Glutamatergic neuron (in vitro differentiated cells): ENCODE measurements at regions not wholly inside any gene's neighbourhood (a gene's known extent, or its start where the extent isn't known, plus 50 kb on each side); places are given as distances from the start of the nearest gene placed in this dataset.

ENCODE experiments used
- DNase-seq: peaks from one replicate; pipeline ENCODE4 v3.0.0; 2022
- H3K27ac Mint-ChIP-seq: one replicate; pipeline ENCODE4 v1.8.0; 2020; ENCODE audit warnings: mild to moderate bottlenecking, mixed read lengths, inconsistent platforms; ENCODE audit not compliant: unreplicated experiment
- H3K27me3 Mint-ChIP-seq: one replicate; pipeline ENCODE4 v1.8.0; 2020; ENCODE audit warnings: mild to moderate bottlenecking, moderate library complexity, mixed read lengths, inconsistent platforms; ENCODE audit not compliant: unreplicated experiment
- H3K36me3 Mint-ChIP-seq: one replicate; pipeline ENCODE4 v1.8.0; 2020; ENCODE audit warnings: mild to moderate bottlenecking, mixed read lengths, inconsistent platforms; ENCODE audit not compliant: unreplicated experiment
- H3K4me1 Mint-ChIP-seq: one replicate; pipeline ENCODE4 v1.8.0; 2020; ENCODE audit warnings: mild to moderate bottlenecking, low read depth, mixed read lengths, inconsistent platforms; ENCODE audit not compliant: unreplicated experiment
- H3K4me3 Mint-ChIP-seq: one replicate; pipeline ENCODE4 v1.8.0; 2020; ENCODE audit warnings: mild to moderate bottlenecking, mixed read lengths, inconsistent platforms; ENCODE audit not compliant: unreplicated experiment
- H3K9me3 Mint-ChIP-seq: one replicate; pipeline ENCODE4 v1.8.0; 2020; ENCODE audit warnings: mild to moderate bottlenecking, moderate library complexity, mixed read lengths, inconsistent platforms; ENCODE audit not compliant: unreplicated experiment
- TF ChIP-seq, protein P1 (sequence below): fragments of 200-600 bp; sonication (generic); IDR thresholded peaks from one replicate; pipeline ENCODE4 v1.5.0; 2021; ENCODE audit not compliant: partially characterized antibody, unreplicated experiment

DNA sequence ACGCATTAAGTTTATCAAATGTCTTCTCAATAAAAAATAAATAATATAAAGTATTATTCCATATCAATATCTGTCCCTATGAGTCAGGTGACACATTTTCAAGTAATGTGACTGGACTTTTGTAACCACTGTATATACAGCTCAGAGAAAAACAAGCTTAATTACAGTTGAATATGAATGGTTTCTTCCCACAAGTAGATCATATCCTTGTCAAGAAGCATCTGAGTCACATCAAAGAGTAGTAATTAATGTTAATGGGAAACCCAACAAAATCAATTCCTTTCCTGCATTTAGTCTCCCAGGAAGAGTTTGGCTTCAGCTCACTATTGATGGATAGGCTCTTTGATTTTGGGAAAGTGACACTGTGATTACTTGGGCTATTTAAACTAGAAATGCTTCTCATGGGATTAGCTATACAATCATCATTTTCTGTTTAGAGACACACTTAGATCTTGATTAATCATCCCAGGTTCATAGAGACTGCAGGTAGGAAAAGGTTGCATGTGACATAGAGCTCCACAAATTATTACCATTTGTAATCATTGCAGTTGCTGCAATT, 292.9 kb downstream of the GABRG2 start:
- H3K27me3 Mint-ChIP-seq: no peaks in the 10 kb centered on the region
- no peak for DNase-seq
- no peaks in the 10 kb centered on the region for H3K36me3 Mint-ChIP-seq
- no peak overlapping the region for H3K27ac Mint-ChIP-seq
- H3K4me3 Mint-ChIP-seq: no peak overlapping the region
- TF ChIP-seq, protein P1, sequence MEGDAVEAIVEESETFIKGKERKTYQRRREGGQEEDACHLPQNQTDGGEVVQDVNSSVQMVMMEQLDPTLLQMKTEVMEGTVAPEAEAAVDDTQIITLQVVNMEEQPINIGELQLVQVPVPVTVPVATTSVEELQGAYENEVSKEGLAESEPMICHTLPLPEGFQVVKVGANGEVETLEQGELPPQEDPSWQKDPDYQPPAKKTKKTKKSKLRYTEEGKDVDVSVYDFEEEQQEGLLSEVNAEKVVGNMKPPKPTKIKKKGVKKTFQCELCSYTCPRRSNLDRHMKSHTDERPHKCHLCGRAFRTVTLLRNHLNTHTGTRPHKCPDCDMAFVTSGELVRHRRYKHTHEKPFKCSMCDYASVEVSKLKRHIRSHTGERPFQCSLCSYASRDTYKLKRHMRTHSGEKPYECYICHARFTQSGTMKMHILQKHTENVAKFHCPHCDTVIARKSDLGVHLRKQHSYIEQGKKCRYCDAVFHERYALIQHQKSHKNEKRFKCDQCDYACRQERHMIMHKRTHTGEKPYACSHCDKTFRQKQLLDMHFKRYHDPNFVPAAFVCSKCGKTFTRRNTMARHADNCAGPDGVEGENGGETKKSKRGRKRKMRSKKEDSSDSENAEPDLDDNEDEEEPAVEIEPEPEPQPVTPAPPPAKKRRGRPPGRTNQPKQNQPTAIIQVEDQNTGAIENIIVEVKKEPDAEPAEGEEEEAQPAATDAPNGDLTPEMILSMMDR: no peak
- H3K9me3 Mint-ChIP-seq: no peaks in the 10 kb centered on the region
- H3K4me1 Mint-ChIP-seq: no peaks in the 10 kb centered on the region

DNA sequence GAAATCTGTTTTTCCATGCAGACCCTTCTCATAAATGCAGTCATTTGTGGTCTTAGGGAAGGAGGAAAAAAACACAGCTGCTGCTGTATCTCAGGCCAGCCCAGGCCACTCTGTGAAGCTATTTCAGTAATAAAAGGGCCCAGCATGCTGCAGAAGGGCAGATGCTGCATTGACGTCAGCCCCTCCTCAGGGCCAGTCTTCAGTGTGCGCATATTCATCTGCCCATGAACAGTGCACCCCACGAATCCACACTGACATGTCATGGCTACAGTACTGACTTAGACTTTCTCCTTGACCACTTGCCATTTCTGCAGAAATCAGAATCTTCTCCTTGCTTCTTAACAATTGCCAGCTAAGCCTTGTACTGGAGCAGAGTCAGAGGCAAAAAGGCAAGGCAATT, 304.7 kb downstream of the GABRG2 start:
- H3K9me3 Mint-ChIP-seq: peaks cover 6% of the 10 kb centered on the region
- peaks cover 10% of the 10 kb centered on the region for H3K36me3 Mint-ChIP-seq
- peaks cover 4% of the 10 kb centered on the region for H3K4me1 Mint-ChIP-seq
- no peak overlapping the region for H3K4me3 Mint-ChIP-seq
- peak; percentile 60 for DNase-seq
- H3K27ac Mint-ChIP-seq: peak overlapping the region; percentile 56
- no peaks in the 10 kb centered on the region for H3K27me3 Mint-ChIP-seq
- TF ChIP-seq, protein P1: no peak

DNA sequence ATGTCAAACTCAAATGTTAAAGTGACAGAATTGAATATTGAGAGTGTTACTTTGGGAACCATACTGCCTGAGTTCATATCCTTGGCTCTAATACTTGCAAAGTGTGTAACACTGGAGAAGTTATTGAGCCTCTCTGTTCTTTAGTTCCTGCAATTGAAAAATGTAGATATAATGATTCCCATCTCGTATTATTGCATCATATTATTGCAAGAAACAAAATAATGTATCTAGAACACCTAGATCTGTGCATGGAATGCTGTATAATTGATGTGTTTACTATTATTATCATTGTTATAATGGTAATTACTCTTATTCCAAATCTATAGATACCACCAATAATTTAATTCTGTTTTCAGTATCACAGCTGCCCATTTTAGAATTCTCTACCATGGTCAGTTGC, 310.3 kb downstream of the GABRG2 start:
- no peaks in the 10 kb centered on the region for H3K27me3 Mint-ChIP-seq
- H3K9me3 Mint-ChIP-seq: peaks cover 1% of the 10 kb centered on the region
- no peaks in the 10 kb centered on the region for H3K36me3 Mint-ChIP-seq
- no peak for DNase-seq
- H3K4me1 Mint-ChIP-seq: no peaks in the 10 kb centered on the region
- H3K4me3 Mint-ChIP-seq: no peak overlapping the region
- no peak overlapping the region for H3K27ac Mint-ChIP-seq
- TF ChIP-seq, protein P1: no peak

DNA sequence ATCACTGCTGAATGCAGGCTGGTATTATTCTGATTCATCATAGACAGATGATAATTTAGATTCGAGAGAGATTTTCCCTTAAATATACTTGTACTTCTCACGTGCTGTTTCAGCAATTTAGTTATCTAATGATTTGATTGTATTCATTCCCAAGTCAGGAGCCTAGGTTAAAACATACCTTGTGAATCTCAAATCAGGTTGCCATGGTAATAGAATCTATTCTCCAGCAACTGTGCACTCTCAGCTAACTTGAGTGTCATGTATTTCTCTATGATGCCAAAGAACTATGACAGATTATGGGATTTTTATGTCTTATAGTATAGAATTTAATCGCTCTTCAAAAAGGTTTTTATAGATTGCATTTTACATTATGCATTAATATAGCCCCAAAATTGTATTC, 315.3 kb downstream of the GABRG2 start:
- no peak for DNase-seq
- no peak overlapping the region for H3K27ac Mint-ChIP-seq
- H3K36me3 Mint-ChIP-seq: no peaks in the 10 kb centered on the region
- no peaks in the 10 kb centered on the region for H3K4me1 Mint-ChIP-seq
- no peak overlapping the region for H3K4me3 Mint-ChIP-seq
- no peaks in the 10 kb centered on the region for H3K9me3 Mint-ChIP-seq
- H3K27me3 Mint-ChIP-seq: no peaks in the 10 kb centered on the region
- TF ChIP-seq, protein P1: no peak

DNA sequence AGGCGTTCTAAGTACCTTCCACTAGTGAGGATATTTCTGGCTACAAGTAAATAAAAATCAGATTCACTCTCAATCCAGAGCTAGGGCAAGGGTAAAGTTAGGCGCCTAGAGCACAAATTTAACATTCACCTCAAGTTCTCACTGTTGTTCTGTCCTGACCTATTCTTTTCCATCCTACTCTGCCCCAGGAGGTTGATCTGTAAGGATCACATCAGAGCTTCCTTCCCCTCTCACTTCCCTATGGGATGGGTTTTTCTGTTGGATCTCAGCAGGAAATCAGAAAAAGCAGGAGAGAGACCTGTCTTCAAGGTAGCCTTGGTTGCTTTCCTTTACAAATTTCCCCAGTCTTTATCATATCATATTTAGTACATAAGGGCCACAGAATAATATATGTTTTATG, 316.7 kb downstream of the GABRG2 start:
- DNase-seq: no peak
- Mint-ChIP-seq H3K36me3 (no peaks in the 10 kb centered on the region), H3K9me3 (no peaks in the 10 kb centered on the region), H3K27me3 (no peaks in the 10 kb centered on the region), H3K4me3 (no peak overlapping the region), H3K27ac (no peak overlapping the region), H3K4me1 (no peaks in the 10 kb centered on the region)
- TF ChIP-seq, protein P1: no peak
